Tibial artery (tissue), 4 donors: ENCODE measurements at regions not wholly inside any gene's neighbourhood (a gene's known extent, or its start where the extent isn't known, plus 50 kb on each side); places are given as distances from the start of the nearest gene placed in this dataset.

Experiments used
- DNase-seq, 2 donors: peaks; one replicate each; pipeline ENCODE4 v3.0.0-alpha.2; 2019
- H3K27ac ChIP-seq, 2 donors: fragments of 200-600 bp; sonication (generic) in 1 of 2; 1 replicate in 1 of 2; 2 replicates in 1 of 2; pipeline ENCODE4 v1.5.1; 2018 to 2019; ENCODE audit warnings: mild to moderate bottlenecking in 1 of 2
- H3K27me3 ChIP-seq, 2 donors: fragments of 200-600 bp; sonication (generic) in 1 of 2; one replicate each; pipeline versions ENCODE4 v1.5.1 to v1.6.0; 2016 to 2019
- H3K36me3 ChIP-seq, 3 donors: fragments of 200-600 bp; sonication (generic) in 2 of 3; one replicate each; pipeline ENCODE4 v1.5.1; 2016 to 2019; ENCODE audit warnings: mild to moderate bottlenecking in 2 of 3
- H3K4me1 ChIP-seq, 4 donors: fragments of 200-600 bp; sonication (generic) in 2 of 4; 1 replicate in 3 of 4; 2 replicates in 1 of 4; pipeline ENCODE4 v1.5.1; 2016 to 2019
- H3K4me3 ChIP-seq, 2 donors: fragments of 200-600 bp; sonication (generic) in 1 of 2; 1 replicate in 1 of 2; 2 replicates in 1 of 2; pipeline ENCODE4 v1.5.1; 2018 to 2019; ENCODE audit warnings: mild to moderate bottlenecking in 2 of 2
- H3K9me3 ChIP-seq, 3 donors: fragments of 200-600 bp; sonication (generic) in 1 of 3; one replicate each; pipeline ENCODE4 v1.5.1; 2016 to 2019
- CTCF ChIP-seq, 2 experiments: fragments of 200-600 bp in 1 of 2; fragments of 450-650 bp in 1 of 2; IDR thresholded peaks; one replicate each; pipeline ENCODE4 v1.5.1; 2017 to 2019; ENCODE audit warnings: antibody characterized with exemption in 2 of 2, mild to moderate bottlenecking in 1 of 2, moderate library complexity in 1 of 2
- intact Hi-C: fragments of 100-400 bp; cut with DNase I; formaldehyde crosslinking; loops from one replicate; pipeline ENCODE4 v1.15.0; 2023; ENCODE audit warnings: low total_unique reads

- DNase-seq, result no peak
- no peak for TF ChIP-seq CTCF (IDR thresholded peaks at IDR 0.05)
Measured at GRCh38 chr18:52070291-52070756, 269.7 kb upstream of the DCC start.

GRCh38 chr18:52077251-52077983 is 262.6 kb upstream of the DCC start:
- Histone ChIP-seq H3K36me3 (no peaks in the 10 kb centered on the region), H3K9me3 (no peaks in the 10 kb centered on the region), H3K4me3 (no peak overlapping the region), H3K27ac (no peak overlapping the region), H3K4me1 (no peaks in the 10 kb centered on the region), H3K27me3 (no peaks in the 10 kb centered on the region)
- no peak for DNase-seq
- intact Hi-C loops, result no loop called here
- no peak for TF ChIP-seq CTCF (IDR thresholded peaks at IDR 0.05)

More at GRCh38 chr18:52070291-52070756, 269.7 kb upstream of the DCC start:
- peaks cover 0 to 7% (median 5%) of the 10 kb centered on the region in 3 donors for H3K9me3 ChIP-seq
- no peaks in the 10 kb centered on the region for H3K4me1 ChIP-seq
- H3K27ac ChIP-seq, result no peak overlapping the region
- intact Hi-C loops, result no loop called here
- no peak overlapping the region for H3K4me3 ChIP-seq
- H3K36me3 ChIP-seq, result no peaks in the 10 kb centered on the region
- H3K27me3 ChIP-seq, result no peaks in the 10 kb centered on the region

- no peak for TF ChIP-seq CTCF (IDR thresholded peaks at IDR 0.05)
- intact Hi-C loops, result no loop called here
- Histone ChIP-seq H3K4me1 (no peaks in the 10 kb centered on the region), H3K9me3 (no peaks in the 10 kb centered on the region), H3K4me3 (no peak overlapping the region), H3K36me3 (no peaks in the 10 kb centered on the region), H3K27me3 (no peaks in the 10 kb centered on the region), H3K27ac (no peak overlapping the region)
- no peak for DNase-seq
Measured at GRCh38 chr18:52082246-52082645, 257.8 kb upstream of the DCC start.

- no peaks in the 10 kb centered on the region for H3K9me3 ChIP-seq
- no peak overlapping the region for H3K27ac ChIP-seq
- H3K4me3 ChIP-seq, result no peak overlapping the region
- H3K4me1 ChIP-seq, result no peaks in the 10 kb centered on the region
- H3K36me3 ChIP-seq, result no peaks in the 10 kb centered on the region
- TF ChIP-seq CTCF (IDR thresholded peaks at IDR 0.05), result no peak
- no peak for DNase-seq
- no peaks in the 10 kb centered on the region for H3K27me3 ChIP-seq
- intact Hi-C loops, result no loop called here
Measured at GRCh38 chr18:52087140-52087539, 252.9 kb upstream of the DCC start.

GRCh38 chr18:52090005-52090404 is 250.0 kb upstream of the DCC start:
- Histone ChIP-seq H3K27ac (no peak overlapping the region), H3K4me1 (no peaks in the 10 kb centered on the region), H3K9me3 (no peaks in the 10 kb centered on the region), H3K36me3 (no peaks in the 10 kb centered on the region), H3K27me3 (no peaks in the 10 kb centered on the region), H3K4me3 (no peak overlapping the region)
- DNase-seq, result no peak
- no peak for TF ChIP-seq CTCF (IDR thresholded peaks at IDR 0.05)
- intact Hi-C loops, result no loop called here
